Activated CD4-positive, CD25-positive, alpha-beta regulatory T cell treated with anti-CD3 and anti-CD28 coated beads, Interleukin-2, amount 50 U/mL, for 16 hours (primary cell): ENCODE measurements at regions not wholly inside any gene's neighbourhood (a gene's known extent, or its start where the extent isn't known, plus 50 kb on each side); places are given as distances from the start of the nearest gene placed in this dataset.
"Not testable (repeated sequence)": the region's sequence is repeated elsewhere in the genome, so short reads cannot be mapped to it uniquely, and the experiment has no call there.

Experiments
- DNase-seq: peaks from one replicate; pipeline ENCODE4 v3.0.0-alpha.2; 2020; ENCODE audit warnings: low read depth, low spot score

GRCh38 chr7:68967598-68967997 lies 630.7 kb upstream of the AUTS2 start:
- no peak for DNase-seq

- DNase-seq = no peak
These were observed 628.7 kb upstream of the AUTS2 start for GRCh38 chr7:68969571-68969970.

DNA sequence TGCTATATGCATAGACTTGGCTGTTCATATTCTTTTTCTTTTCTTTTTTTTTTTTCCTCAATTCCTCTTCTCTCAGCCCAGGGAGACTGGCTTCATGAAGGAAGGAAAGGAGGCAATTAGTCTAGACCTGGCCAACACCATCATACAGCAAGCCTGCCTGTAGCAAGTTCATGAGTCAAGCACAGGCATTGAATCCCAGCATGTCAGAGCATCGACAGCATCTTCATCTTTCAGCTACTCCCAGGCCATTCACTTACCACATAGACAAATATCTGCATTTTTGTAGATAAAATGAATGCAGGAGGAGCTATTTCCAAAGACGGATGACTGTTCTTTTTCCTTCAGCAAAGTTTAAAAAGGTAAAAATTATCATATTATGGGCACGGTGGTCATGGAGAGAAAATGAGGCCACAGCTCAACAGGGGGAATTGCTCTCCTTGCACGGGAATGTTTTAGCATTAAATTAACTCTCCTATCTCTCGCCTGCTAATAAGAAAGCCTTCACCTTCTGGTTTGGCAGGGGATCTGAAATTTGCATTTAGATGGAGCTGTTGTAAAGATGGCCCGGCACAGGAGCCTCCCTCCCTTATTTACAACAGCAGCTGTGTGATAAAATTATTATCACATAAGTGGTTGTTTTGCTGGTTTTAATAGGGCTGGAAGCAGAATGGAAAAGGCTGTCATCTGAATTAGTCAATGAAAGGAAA lies 626.5 kb upstream of the AUTS2 start:
- DNase-seq = no peak

GRCh38 chr7:68977385-68978055 lies 620.8 kb upstream of the AUTS2 start:
- DNase-seq = no peak

DNA sequence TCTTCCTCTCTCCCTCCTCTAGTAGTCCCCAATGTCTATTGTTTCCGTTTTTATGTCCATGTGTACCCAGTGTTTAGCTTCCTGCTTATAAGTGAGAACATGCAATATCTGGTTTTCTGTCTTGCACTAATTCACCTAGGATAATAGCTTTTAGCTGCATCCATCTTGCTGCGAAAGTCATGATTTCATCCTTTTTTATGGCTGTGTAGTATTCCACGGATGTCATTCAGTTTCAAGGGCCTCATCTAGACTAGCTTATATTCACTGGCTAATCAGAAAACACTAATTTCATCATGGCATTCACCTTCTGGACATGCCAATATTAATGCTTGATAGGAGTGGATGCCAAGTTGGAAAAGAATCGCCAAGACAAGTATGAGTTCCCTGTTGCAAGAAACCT lies 619.6 kb upstream of the AUTS2 start:
- no peak for DNase-seq

- no peak for DNase-seq
These were observed 618.3 kb upstream of the AUTS2 start for GRCh38 chr7:68980011-68980410.

DNA sequence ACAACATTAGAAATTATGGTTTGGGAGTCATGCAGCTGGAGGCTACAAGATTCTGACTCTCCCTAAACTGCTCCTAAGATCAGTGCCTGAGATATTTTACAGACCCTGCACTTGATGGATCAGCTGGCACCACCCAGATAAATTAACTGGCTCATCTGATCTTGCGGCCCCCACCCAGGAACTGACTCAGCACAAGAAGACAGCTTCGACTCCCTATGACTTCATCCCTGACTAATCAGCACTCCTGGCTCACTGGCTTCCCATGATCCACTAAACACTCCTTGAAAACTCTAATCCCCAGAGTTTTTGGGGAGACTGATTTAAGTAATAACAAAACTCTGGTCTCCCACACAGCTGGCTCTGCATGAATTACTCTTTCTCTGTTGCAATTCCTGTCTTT lies 617.8 kb upstream of the AUTS2 start:
- not testable (repeated sequence) for DNase-seq

DNA sequence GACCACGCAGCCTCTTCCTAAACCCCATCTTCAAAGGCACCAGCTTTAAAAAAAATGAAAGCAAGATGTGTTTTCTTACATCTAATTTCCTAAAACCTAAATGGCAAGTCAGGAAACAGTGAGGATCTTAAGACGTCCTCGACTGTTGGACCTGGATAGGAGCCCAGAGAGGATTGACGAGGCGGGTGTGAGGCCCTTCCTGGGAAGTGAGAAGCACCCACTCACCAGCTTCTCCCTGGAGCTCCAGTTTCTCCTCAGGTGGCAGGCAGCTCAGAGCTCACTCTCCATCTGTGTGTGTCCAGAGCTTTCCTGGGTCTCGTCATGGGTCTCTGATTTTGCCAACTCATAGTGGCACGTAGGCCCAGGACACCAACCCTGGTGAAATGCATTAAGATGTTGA lies 614.0 kb upstream of the AUTS2 start:
- no peak for DNase-seq

- DNase-seq = no peak
These were observed 603.4 kb upstream of the AUTS2 start for GRCh38 chr7:68994841-68995240.

DNA sequence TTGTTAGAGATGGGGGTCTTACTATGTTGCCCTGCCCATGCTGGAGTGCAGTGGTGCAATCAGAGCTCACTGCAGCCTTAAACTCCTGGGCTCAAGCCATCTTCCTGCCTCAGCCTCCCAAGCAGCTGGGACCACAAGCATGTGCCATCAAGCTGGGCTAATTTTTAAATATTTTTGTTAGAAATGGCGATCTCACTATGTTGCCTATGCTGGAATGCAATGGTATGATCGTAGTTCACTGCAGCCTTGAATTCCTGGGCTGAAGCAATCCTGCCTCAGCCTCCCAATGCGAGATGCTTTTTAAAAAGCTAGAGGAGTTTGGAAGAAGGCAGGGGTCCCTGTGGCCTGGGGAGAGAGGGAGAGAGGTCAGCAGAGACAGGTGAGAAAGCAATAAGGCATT lies 600.1 kb upstream of the AUTS2 start:
- DNase-seq = no peak

- no peak for DNase-seq
These were observed 595.9 kb upstream of the AUTS2 start for GRCh38 chr7:69002416-69002815.

DNA sequence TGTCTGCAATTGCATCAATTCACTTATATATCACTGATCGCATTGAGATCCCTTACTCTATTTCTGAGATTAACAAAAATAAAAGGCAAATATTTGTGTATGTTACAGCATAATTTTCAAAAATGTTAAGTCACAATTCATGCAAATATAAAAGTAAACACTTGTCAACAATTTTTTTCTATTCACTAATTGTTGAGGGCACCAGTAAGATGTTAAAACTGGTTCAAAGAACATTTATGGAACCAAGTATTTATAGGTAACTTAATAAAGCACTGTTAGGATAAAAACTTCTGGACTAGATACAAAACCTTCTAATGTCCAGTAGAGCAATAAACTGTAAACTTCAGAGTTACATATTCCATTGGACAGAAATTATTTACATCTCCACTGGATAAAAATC lies 586.1 kb upstream of the AUTS2 start:
- DNase-seq = no peak

DNA sequence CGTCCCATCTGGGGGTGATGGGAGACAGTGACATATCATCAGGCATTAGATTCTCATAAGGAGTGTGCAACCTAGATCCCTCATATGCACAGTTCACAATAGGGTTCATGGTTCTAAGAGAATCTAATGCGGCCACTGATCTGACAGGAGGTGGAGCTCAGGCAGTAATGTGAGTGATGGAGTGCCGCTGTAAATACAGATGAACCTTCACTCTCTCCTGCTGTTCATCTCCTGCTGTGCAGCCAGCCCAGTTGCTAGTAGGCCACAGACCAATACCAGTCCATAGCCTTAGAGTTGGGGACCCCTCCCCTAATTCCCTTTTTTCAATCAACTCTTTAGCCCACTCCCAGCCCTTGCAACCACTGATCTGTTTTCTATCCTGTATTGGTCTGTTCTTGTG lies 581.1 kb upstream of the AUTS2 start:
- DNase-seq = no peak

DNA sequence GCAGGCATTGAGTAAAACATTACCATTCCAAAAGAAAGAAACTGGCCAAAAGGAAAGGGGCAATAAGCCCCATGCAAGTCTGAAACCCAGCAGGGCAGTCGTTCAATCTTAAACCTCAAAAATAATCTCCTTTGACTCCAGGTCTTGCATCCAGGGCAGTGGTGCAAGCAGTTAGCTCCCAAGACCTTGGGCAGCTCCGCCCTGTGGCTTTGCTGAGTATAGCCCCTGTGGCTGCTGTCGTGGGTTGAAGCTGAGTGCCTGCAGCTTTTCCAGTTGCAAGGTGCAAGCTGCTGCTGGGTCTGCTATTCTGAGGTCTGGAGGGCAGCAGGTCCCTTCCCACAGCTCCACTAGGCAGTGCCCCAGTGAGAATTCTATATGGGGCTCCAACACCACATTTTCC lies 580.1 kb upstream of the AUTS2 start:
- no peak for DNase-seq

DNA sequence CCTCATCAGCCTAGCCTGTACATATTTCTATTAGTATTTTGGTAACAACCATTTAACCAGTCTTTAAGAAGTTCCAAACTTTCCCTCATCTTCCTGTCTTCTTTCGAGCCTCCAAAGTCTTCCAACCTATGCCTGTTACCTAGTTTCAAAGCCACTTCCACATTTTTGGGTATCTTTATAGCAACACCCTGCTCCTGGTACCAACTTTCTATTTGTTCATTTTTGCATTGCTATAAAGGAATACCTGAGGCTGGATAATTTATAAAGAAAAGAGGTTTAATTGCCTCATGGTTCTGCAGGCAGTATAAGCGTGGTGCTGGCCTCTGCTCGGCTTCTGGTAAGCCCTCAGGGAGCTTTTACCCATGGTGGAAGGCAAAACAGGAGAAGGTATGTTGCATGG lies 578.8 kb upstream of the AUTS2 start:
- DNase-seq = no peak

- no peak for DNase-seq
These were observed 577.7 kb upstream of the AUTS2 start for GRCh38 chr7:69020536-69020935.

DNA sequence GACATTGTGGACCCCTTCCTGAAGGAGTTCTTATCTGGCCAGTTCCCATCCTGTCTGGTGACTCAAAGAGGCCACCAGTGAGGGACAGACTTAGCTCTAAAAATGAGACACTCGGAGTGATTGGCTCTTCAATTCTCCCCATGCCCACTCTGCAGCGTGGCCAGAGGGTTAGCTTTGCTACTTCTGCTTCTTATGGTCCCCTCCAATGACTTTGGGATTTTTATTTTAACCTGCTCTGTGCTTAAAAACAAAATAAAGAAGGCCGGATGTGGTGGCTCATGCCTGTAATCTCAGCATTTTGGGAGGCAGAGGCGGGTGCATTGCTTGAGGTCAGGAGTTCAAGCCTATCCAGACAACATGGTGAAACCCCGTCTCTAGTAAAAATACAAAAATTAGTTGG lies 573.0 kb upstream of the AUTS2 start:
- DNase-seq = no peak

DNA sequence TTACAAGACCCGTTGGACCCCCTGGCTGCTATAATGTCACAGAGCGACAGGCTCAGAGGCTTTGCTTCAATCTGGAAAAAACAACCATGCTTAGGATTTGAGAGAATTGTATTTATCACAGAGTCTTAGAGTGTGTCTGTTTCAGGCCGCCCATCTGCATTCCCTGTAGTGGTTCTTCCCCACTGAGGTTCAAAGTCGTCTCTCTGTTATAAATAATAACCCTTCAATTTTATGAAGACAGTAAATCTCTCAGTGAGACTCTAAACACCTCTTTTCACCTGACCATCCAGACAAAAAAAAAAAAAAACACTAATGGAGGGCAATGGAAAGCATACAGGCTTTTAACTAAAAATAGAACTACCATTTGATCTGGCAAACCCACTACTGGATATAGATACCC lies 565.4 kb upstream of the AUTS2 start:
- DNase-seq = no peak

GRCh38 chr7:69035826-69036225 lies 562.4 kb upstream of the AUTS2 start:
- DNase-seq = no peak

DNA sequence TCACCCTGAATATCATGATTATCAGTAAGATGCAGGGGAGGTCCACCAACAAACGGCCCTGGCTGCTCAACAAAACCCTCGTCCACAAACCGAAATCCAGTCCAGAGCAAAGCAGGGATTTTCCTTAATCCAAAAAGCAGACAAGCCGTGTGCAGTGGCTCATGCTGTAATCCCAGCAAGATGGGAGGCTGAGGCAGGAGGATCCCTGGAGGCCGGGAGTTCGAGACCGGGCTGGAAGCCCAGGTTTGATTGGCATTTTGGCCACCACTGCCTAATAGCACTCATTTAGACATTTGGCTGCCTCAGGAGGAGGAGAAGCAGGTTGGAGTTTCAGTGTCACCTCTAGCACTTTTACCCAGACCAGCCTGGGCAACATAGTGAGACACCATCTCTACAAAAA lies 562.0 kb upstream of the AUTS2 start:
- no peak for DNase-seq

DNA sequence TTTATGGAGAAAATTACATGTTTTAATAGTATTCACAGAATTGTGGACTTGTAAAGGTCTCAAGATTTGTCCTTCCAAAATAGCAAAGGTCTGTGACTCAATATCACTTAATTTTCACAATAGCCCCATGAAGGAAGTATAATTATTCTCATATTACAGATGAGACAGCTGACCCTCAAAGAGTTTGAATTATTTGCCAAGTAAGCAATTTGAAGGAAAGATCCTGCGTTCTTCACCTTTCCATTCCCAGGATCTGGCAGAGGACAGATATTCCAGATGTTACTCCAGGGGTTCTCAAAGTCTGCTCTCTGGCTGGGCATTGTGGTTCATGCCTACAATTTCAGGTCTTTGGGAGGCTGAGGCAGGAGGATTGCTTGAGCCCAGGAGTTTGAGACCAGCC lies 559.4 kb upstream of the AUTS2 start:
- no peak for DNase-seq

GRCh38 chr7:69042138-69042537 lies 556.1 kb upstream of the AUTS2 start:
- DNase-seq = no peak

- no peak for DNase-seq
These were observed 551.0 kb upstream of the AUTS2 start for GRCh38 chr7:69047151-69047754.
